ENCODE measurements at regions not wholly inside any gene's neighbourhood (a gene's known extent, or its start where the extent isn't known, plus 50 kb on each side); places are given as distances from the start of the nearest gene placed in this dataset.

GRCh38 chr3:194078045-194078821, 57.7 kb upstream of the HES1 start:
- intact Hi-C loops (cut with micrococcal nuclease) = no loop called here

- intact Hi-C loops (cut with micrococcal nuclease) = no loop called here
Measured at GRCh38 chr3:194079702-194080172, 56.2 kb upstream of the HES1 start.

- intact Hi-C loops (cut with micrococcal nuclease) = no loop called here
Measured at GRCh38 chr3:194080436-194080835, 55.5 kb upstream of the HES1 start.

- intact Hi-C loops (cut with micrococcal nuclease) = no loop called here
Measured at GRCh38 chr3:194080913-194081800, 54.8 kb upstream of the HES1 start.

- intact Hi-C loops (cut with micrococcal nuclease) = no loop called here
Measured at GRCh38 chr3:194081826-194082225, 54.1 kb upstream of the HES1 start.

- intact Hi-C loops (cut with micrococcal nuclease) = no loop called here
Measured at GRCh38 chr3:194082743-194083636, 53.0 kb upstream of the HES1 start.

- intact Hi-C loops (cut with micrococcal nuclease) = no loop called here
Measured at GRCh38 chr3:194083637-194084224, 52.2 kb upstream of the HES1 start.

- intact Hi-C loops (cut with micrococcal nuclease) = no loop called here
Measured at GRCh38 chr3:194084284-194084683, 51.7 kb upstream of the HES1 start.

Measured in T-helper 1 cell treated with Interleukin-12 subunit alpha and Interleukin-12 subunit beta and Interleukin-4 antibody, amounts not matched to agents 30 ng/mL and 1 ng/mL, for 36 hours (primary cell).